Esophagus mucosa (tissue), 1 donor: ENCODE measurements at regions not wholly inside any gene's neighbourhood (a gene's known extent, or its start where the extent isn't known, plus 50 kb on each side); places are given as distances from the start of the nearest gene placed in this dataset.
"Not testable (repeated sequence)": the region's sequence is repeated elsewhere in the genome, so short reads cannot be mapped to it uniquely, and the experiment has no call there.

Experiments
- ATAC-seq: fragments of 200-7000 bp; cut with Tn5 transposase; one replicate; pipeline ENCODE4 v1.9.1; 2020
- donor health status: DM: yes; HTN: yes; CAD: no.

DNA sequence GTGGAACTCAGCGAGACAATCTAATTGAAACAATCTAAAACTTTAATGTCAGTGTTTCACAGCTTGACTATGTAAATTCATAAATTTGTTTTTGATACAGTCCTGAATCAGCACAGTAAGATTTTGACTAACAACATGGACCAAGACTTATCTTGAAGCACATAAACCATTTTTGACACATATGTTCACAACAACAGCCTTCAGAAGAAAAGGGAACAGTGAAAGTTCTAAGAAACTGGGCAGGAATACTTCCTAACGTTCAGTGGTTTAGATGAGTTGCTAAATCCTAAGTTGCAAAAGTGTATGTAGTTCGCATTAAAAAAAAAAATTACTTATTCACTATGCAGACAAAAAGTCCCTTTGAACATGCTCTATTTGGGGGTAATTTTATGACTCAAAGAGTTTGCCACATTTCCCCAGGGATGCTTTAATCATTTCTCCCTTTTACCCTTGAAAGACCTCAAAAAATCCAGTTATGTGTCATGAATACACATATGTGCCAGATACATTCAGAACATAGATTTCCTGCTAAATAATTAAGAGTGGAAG is 120.2 kb downstream of the MRPL39 start:
- no peak for ATAC-seq

DNA sequence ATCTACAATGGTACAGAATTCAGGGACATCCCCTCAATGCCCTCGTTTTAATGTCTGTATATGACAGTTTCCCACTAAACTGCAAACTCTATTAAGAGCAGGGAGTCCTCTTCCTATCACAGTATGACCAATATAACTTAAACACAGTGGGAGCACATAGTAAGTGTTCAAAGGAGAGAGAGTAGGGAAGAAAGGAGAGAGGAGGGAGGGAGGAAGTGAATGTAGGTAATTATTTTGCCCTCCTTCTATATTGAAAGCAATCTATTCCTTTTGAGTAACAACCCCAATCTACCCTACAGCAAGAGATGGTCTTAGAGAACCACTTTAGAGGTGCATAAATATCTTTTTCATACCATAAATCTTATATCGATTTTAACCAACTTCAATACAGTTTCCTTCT is 121.4 kb downstream of the MRPL39 start:
- ATAC-seq = no peak

DNA sequence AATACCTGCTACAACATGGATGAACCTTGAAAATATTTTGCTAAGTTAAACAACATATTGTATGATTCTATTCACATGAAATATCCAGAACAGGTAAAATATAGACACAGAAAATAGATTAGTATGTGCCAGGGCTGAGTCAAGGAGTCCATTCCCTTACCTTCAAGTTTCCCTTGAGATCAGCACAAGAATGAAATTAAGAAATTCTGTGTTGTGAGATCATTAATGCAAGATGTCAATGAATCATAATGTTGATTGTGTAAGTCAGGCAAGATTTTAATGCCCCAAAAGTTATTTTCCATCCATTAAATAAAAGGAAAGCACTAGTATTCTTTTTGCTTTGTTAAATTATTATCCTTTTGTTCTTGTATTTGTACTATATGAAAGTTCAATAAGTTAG is 139.4 kb downstream of the MRPL39 start:
- ATAC-seq = no peak

DNA sequence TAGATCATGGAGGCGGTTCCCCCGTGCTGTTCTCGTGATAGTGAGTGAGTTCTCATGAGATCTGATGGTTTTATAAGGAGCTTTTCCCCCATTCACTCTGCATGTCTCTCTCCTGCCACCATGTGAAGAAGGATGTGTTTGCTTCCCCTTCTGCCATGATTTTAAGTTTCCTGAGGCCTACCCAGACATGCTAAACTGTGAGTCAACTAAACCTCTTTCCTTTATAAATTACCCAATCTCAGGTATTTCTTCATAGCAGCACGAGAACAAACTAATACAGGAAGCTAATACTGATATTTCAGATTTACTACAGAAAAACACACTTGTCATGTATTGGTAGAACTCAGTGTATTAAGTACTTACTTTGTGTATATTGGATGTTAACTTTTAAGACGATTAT is 140.2 kb downstream of the MRPL39 start:
- not testable (repeated sequence) for ATAC-seq

DNA sequence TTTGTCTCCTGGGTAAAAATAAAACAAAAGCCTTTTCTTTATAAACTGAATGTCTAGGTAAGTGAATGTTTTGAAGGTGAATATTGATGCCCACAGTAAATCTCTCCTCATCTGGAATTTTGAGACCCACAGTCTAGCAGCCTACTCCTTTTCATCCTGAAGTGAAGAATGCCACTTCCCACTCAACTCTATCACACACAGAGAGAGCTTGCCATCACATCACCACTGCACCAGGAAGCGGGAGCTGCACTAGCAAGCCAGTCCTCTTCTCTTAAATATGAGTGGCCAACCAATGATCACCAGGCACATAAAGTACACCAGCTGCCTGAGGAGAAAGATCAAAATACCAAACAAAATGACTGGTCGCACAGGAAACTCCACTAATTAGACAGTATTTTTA is 140.8 kb downstream of the MRPL39 start:
- no peak for ATAC-seq

DNA sequence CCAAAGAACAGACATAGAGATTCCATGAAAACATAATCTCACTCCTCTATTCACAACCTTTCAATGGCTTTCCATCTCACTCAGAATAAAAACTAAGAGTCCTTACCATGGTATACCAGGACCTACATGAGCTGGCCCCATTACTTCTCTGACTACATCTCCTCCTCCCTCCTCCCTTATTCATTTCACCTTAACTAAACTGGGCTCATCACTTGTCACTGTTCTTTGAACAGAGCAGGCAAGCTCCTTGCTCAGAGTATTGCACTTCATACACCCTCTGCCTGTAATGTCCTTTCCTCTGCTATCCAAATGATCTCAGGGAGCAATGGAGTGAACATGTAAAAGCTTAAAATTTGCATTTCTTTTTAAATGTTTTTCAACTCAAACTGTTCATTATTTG is 142.0 kb downstream of the MRPL39 start:
- no peak for ATAC-seq

DNA sequence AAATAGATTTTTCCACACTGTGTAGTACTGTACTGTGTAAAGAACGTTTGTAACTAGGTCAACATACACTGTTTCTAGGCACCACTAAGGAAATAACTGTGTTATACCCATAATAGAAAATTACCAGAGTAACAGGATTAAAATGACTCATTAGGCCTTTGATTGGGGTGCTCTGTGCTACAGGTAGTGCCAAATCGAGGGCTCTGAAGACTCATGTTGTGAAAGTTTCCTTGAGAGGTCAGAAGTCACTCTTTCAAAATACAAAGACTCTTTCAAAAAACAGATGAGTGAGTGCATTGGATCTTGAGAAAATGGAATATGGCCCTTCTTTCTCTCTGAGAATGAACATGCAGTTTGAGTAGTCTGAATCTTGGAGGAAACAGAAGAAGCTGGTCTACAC is 143.0 kb downstream of the MRPL39 start:
- no peak for ATAC-seq

DNA sequence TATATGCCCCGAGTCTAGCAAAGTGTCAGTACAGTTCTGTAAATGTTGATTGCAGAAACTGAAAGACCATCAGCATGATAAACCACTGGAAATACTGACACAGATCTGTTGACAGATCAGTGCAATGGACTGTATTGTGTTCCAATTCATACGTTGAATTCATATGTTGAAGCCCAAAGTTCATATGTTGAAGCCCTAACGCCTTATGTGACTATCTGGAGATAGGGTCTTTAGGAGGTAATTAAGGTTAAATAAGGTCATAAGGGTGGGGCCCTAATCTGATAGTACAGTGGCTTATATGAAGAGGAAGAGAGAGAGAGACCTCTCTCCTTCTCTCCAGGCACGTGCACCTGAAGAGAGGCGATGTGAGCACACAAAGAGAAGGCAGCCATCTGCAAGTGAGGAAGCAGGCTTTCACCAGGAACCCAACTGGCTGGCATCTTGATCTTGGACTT is 144.7 kb downstream of the MRPL39 start:
- ATAC-seq = no peak

DNA sequence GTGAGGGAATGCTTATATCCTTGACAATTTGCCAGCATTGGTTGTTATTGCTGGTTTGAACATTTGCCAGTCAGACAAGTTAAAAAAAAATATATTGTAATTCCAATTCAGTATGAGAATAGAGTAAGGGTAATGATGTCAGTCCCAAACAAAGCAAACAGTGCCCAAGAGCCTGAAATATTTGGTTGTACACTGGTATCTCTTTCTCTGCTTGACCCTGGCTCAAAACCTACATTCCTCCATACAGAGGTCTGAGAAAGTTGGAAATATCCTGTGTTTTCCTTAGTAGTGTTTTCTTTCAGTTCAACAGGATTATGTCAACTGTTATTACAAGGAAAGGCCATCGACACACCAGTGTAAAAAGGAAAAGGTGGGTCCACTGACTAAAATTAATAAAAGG is 145.6 kb downstream of the MRPL39 start:
- ATAC-seq = no peak

DNA sequence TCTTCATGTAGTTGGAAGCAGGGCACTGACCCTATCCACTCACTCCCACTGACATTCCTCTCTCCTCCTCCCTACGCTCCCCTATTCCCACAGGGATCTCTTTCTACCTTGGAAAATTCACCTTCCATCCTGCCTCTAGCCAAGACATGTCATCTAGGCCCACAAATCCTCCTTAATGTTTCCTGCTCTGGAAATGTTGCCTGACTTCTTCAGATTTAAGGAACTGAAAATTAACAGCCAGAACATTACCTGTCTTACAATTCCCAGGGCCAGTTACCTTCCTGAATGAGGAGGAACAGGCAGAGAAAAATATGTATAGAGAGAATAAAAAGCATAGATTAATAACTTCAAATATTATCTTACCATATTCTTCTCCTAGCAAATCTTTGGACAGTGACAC is 147.3 kb downstream of the MRPL39 start:
- ATAC-seq = no peak

DNA sequence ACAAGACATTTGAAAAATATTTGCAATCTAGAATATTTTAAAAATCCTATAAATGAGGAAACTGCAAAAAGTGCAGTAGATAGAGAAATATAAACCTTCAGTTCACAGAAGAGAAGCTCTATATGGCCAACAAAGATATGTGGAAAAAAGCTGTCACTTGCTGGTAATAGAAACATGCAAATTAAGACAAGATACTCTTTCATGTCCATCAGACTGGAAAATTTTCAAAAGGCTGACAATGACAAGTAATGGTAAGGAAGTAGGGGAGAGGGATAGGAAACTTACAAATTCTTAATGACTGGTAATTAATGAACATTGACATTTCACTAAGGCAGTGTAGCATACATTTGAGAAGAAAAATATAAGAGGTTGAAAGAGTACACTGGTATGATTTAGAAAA is 147.9 kb downstream of the MRPL39 start:
- ATAC-seq = no peak

DNA sequence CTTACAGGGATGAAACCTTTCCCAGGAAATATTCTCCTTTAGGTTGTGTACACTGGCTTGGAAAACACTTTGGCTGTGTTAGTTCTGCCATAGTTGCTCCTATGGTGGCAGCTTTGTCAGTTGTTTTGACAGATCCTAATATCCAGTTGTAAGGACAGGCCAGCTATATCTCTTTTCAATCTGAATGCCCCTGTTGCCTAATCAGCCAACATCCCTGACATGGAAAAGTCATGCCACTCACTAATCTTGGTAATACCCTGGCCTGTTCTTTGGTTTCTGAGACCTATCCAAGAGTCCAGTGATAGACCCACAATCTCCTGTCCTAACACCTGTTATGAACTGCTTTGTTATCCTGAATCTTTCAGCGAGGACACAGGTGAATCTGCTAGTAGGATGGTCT is 148.8 kb downstream of the MRPL39 start:
- ATAC-seq = peak; percentile 17

DNA sequence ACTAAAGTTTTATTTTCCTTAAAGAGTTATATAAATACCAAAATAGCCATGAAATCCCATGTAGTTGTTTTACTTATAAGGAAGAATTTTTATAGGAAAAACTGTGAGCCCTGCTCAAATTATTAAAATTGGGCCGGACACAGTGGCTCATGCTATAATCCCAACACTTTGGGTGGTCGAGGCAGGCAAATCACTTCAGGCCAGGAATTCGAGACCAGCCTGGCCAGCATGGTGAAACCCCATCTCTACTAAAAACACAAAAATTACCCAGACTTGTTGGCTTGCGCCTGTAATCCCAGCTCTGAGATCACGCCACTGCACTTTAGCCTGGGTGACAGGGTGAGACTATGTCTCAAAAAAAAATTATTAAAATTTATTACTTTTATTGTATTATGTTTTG is 149.3 kb downstream of the MRPL39 start:
- ATAC-seq = no peak

DNA sequence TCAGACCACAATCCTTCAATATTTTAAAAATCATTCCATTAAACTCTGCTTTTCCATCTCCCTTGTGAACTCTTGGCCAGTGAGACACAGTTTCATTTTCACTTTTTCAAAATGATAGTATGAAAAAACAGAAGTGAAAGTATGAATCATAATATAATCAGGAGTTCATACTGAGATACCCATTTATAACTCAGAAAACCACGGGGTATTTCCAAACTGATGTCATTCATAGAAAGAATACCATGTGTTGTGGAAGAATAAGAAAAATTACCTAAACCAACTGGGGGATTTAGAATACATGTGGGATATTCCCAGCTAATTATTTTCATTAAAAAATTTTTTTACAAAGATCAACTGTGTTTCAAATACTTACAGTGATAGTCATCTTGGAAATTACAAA is 149.9 kb downstream of the MRPL39 start:
- peak; percentile 37 for ATAC-seq

DNA sequence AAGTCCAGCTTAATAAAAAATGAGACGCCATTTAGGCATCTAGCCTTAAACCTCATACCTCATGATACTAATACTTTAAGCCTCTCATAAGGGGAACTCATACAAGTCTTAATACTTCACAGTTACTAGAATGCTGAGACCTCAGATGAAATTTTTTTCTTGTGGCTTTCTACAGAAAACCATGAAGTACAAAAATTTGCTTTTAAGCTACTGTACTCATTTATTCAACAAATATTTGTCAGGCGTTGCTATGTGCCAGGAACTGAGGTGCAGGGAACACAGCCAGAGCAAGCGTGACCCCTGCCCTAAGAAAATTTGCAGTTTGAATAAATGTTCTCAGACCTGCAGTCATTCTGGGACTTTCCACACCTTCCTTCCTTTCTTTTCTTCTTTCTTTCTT is 150.6 kb downstream of the MRPL39 start:
- ATAC-seq = no peak

DNA sequence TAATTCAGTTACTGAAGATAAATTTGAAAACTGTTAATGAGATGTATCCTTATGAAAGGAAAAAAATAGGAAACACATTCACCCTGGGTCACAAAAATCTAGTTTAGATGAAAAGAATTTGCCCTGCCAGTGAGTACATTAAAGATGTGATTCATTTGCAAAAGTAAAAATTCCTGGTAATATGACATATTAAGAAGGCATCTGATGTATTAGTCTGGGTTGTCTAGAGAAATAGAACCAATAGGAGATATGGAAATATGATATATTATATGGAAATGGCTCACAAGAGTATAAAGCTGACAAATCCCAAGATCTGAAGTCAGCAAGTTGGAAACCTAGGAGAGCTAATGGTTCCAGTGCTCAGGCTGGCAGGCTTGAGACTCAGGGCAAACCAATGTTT is 153.8 kb downstream of the MRPL39 start:
- no peak for ATAC-seq

DNA sequence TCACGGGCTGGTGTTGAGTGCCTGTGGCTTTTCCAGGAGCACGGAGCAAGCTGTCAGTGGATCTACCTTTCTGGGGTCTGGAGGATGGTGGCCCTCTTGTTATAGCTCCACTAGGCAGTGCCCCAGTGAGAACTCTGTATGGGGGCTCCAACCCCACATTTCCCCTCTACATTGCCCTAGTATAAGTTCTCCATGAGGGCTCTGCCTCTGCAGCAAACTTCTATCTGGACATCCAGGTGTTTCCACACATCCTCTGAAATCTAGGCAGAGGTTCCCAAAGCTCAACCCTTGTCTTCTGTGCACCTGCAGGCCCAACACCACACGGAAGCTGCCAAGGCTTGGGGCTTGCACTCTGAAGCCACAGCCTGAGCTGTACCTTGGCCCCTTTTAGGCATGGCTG is 157.3 kb downstream of the MRPL39 start:
- ATAC-seq = no peak

DNA sequence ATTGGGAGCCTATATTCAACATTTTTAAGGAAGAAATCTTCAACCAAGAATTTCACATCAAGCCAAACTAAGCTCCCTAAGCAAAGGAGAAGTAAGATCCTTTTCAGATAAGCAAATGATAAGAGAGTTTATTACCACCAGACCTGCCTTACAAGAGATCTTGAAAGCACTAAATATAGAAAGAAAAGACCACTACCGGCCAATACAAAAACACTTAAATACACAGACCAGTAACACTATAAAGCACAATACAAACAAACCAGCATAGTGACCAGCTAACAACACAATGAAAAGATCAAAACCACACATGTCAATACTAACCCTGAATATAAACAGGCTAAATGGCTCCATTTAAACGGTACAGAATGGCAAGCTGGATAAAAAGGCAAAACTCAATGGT is 165.4 kb downstream of the MRPL39 start:
- no peak for ATAC-seq

DNA sequence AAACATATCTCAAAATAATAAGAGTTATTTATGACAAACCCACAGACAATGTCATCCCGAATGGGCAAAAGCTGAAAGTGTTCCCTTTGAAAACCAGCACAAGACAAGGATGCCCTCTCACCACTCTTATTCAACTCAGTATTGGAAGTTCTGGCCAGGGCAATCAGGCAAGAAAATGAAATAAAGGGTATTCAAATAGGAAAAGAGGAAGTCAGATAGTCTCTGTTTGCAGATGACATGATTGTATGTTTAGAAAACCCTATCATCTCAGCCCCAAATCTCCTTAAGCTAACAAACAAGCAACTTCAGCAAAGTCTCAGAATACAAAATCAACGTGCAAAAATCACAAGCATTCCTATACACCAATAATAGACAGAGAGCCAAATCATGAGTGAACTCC is 169.8 kb downstream of the MRPL39 start:
- not testable (repeated sequence) for ATAC-seq

DNA sequence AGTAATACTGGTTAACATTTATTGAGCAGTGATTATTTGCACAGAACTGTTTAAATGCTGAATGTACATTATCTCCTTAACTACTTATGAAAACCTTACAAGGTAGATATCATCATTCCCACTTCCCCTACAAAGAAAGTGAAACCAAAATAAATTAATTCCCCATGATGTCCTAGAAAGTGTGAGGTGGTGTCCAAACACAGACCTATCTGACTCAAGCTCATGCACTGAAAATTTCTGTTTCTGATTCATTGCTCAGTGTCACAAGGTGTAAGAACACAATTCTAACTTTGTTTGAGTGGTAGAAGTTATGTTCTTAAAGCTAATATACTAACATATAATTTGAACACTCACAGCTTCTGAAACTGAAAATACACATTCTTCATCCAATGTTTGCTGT is 178.7 kb downstream of the MRPL39 start:
- no peak for ATAC-seq

DNA sequence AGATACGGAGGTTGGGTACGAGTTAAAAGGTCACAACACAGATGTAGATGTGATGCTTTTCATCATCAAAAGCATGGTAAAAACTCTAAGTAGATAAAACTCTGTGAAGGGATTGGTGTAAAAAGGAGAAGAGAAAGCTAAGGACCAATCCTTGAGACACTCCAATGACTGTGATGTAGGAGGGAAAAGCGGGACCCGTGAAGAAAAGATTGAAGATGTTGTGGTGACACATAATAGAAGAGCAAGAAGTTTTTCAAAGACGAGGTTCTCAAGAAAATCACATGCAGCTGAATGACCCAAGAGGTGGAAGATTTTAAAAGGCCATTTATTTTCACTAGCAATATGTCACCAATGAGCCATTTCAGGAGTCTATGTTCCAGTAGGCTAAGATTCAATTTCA is 179.5 kb downstream of the MRPL39 start:
- ATAC-seq = no peak

DNA sequence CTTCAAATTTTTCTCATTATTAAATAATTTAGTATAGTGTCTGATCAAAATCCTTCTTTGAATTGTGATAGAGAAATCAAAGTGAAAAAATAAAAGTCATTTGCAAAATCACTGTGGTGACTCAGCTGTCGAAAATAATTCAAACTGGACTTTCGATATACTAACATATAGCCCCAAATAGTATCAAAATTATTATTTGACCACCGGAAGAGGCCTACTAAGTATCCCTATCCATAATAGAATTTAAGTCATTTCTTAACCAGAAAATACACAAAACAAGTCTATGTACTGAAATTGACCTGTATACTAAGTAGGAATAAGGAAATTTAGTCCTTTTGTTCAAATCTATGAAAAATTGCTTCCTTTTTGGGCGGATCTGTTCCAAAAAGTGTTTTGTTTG is 180.7 kb downstream of the MRPL39 start:
- ATAC-seq = no peak

DNA sequence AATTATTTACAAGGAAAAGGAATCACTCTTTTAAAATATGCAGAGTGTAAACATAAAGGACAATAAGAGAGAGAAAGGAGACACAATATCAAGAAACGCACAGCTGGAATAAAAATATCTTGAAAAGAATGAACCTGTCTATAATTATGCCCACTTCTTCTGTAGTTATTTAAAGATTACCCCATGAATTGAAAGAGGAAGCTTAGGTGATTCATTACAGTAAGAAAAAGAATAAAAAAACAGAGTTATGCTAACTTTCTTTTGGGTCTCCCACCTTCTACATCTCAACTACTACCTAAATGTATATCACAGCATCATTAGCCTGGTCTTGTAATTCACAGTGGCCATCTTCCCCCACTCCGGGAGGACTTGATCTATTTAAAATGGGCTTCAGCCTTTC is 182.1 kb downstream of the MRPL39 start:
- no peak for ATAC-seq

DNA sequence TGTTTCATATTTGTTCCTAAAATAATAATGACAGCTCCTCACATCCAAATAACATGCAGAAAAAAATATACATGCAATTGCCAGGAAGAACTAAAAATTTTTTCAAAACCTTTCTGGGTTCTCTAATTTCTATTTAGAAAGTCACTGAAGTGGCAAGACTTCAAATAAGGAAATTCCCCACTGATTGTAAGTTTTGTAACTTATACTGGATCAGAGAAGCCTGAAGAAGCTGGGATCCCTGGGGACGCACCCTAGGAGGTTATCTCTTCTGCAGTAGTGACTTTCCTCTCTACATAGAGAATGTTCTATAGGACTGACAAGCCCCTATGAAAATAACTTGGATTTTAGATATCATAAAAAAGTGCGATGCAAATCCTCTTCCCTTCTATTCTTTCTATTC is 182.6 kb downstream of the MRPL39 start:
- ATAC-seq = no peak

DNA sequence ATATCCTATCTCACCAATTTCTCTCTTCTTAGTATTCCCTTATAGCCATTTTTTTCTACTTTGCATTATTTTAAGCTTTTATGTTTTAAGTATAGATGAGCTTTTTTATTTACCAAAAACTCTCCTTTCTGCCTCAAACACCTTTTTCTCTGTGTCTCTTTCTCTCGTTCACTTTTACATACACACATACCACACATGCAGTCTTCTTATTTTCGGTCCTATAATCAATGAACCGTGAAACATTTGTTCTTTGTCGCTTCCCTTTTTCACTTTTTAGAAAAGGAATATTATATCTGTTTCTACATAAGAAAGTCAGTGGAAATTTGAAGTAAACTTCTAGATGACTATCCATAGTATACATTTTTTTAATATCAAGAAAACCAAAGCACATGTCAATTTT is 183.2 kb downstream of the MRPL39 start:
- ATAC-seq = no peak
